ENCODE measurements at regions not wholly inside any gene's neighbourhood (a gene's known extent, or its start where the extent isn't known, plus 50 kb on each side); places are given as distances from the start of the nearest gene placed in this dataset.

GRCh38 chrX:42070866-42071265 lies 147.5 kb upstream of the CASK start:
- H3K4me3 ChIP-seq, result no peak overlapping the region
- no peaks in the 10 kb centered on the region for H3K4me1 ChIP-seq (ENCODE audit: control insufficient read depth in 1 of 2, low read depth in 2 of 2)
- DNase-seq (ENCODE audit: low spot score) (no peak), ATAC-seq (ENCODE audit: insufficient number of reproducible peaks, low FRiP score, low read depth) (no peak)
- no peaks in the 10 kb centered on the region for H3K9me3 ChIP-seq
- H3K36me3 ChIP-seq, result no peaks in the 10 kb centered on the region
- H3K27me3 ChIP-seq (replicated peaks; ENCODE audit: insufficient read depth), result no peaks in the 10 kb centered on the region
- TF ChIP-seq CTCF (IDR thresholded peaks at IDR 0.05), result no peak
- no peak overlapping the region for H3K27ac ChIP-seq

GRCh38 chrX:42054256-42054655 lies 130.9 kb upstream of the CASK start:
- Histone ChIP-seq H3K4me3 (no peak overlapping the region), H3K27me3 (replicated peaks; ENCODE audit: insufficient read depth) (no peaks in the 10 kb centered on the region), H3K9me3 (no peaks in the 10 kb centered on the region), H3K4me1 (ENCODE audit: control insufficient read depth in 1 of 2, low read depth in 2 of 2) (no peaks in the 10 kb centered on the region), H3K36me3 (no peaks in the 10 kb centered on the region), H3K27ac (no peak overlapping the region)
- no peak for TF ChIP-seq CTCF (IDR thresholded peaks at IDR 0.05)
- no peak for DNase-seq (ENCODE audit: low spot score)
- no peak for ATAC-seq (ENCODE audit: insufficient number of reproducible peaks, low FRiP score, low read depth)

GRCh38 chrX:42050345-42050744 lies 127.0 kb upstream of the CASK start:
- Histone ChIP-seq H3K4me1 (ENCODE audit: control insufficient read depth in 1 of 2, low read depth in 2 of 2) (no peaks in the 10 kb centered on the region), H3K27ac (no peak overlapping the region), H3K27me3 (replicated peaks; ENCODE audit: insufficient read depth) (no peaks in the 10 kb centered on the region), H3K36me3 (no peaks in the 10 kb centered on the region), H3K4me3 (no peak overlapping the region), H3K9me3 (no peaks in the 10 kb centered on the region)
- DNase-seq (ENCODE audit: low spot score) (no peak), ATAC-seq (ENCODE audit: insufficient number of reproducible peaks, low FRiP score, low read depth) (no peak)
- no peak for TF ChIP-seq CTCF (IDR thresholded peaks at IDR 0.05)

- DNase-seq (ENCODE audit: low spot score) (no peak), ATAC-seq (ENCODE audit: insufficient number of reproducible peaks, low FRiP score, low read depth) (no peak)
- Histone ChIP-seq H3K36me3 (no peaks in the 10 kb centered on the region), H3K4me1 (ENCODE audit: control insufficient read depth in 1 of 2, low read depth in 2 of 2) (no peaks in the 10 kb centered on the region), H3K27ac (no peak overlapping the region), H3K27me3 (replicated peaks; ENCODE audit: insufficient read depth) (no peaks in the 10 kb centered on the region), H3K4me3 (no peak overlapping the region), H3K9me3 (no peaks in the 10 kb centered on the region)
- TF ChIP-seq CTCF (IDR thresholded peaks at IDR 0.05), result no peak
Measured at GRCh38 chrX:42047886-42048285, 124.5 kb upstream of the CASK start.

- Histone ChIP-seq H3K4me1 (ENCODE audit: control insufficient read depth in 1 of 2, low read depth in 2 of 2) (no peaks in the 10 kb centered on the region), H3K4me3 (no peak overlapping the region), H3K36me3 (no peaks in the 10 kb centered on the region), H3K27me3 (replicated peaks; ENCODE audit: insufficient read depth) (no peaks in the 10 kb centered on the region), H3K9me3 (no peaks in the 10 kb centered on the region), H3K27ac (no peak overlapping the region)
- DNase-seq (ENCODE audit: low spot score), result no peak
- no peak for ATAC-seq (ENCODE audit: insufficient number of reproducible peaks, low FRiP score, low read depth)
- no peak for TF ChIP-seq CTCF (IDR thresholded peaks at IDR 0.05)
Measured at GRCh38 chrX:42028109-42028508, 104.8 kb upstream of the CASK start.

Data from thoracic aorta (tissue), 2 donors.